ENCODE measurements at regions not wholly inside any gene's neighbourhood (a gene's known extent, or its start where the extent isn't known, plus 50 kb on each side); places are given as distances from the start of the nearest gene placed in this dataset.

- H3K4me3 ChIP-seq (ENCODE audit: control insufficient read depth, low read depth, low read length): no peak overlapping the region
These were observed 120.3 kb upstream of the DSEL start for GRCh38 chr18:67636597-67637385.

GRCh38 chr18:67634631-67635338, 118.3 kb upstream of the DSEL start:
- no peak for TF ChIP-seq CTCF (conservative IDR thresholded peaks at IDR 0.05; ENCODE audit: control insufficient read depth, insufficient read depth, low read depth, low read length)
- no peak overlapping the region for H3K4me3 ChIP-seq (ENCODE audit: control insufficient read depth, low read depth, low read length)
- DNase-seq (ENCODE audit: low read depth): no peak

More at GRCh38 chr18:67636597-67637385, 120.3 kb upstream of the DSEL start:
- TF ChIP-seq CTCF (conservative IDR thresholded peaks at IDR 0.05; ENCODE audit: control insufficient read depth, insufficient read depth, low read depth, low read length): no peak
- DNase-seq (ENCODE audit: low read depth): no peak

GRCh38 chr18:67633939-67634338, 117.4 kb upstream of the DSEL start:
- DNase-seq (ENCODE audit: low read depth): no peak
- no peak for TF ChIP-seq CTCF (conservative IDR thresholded peaks at IDR 0.05; ENCODE audit: control insufficient read depth, insufficient read depth, low read depth, low read length)
- no peak overlapping the region for H3K4me3 ChIP-seq (ENCODE audit: control insufficient read depth, low read depth, low read length)

- H3K4me3 ChIP-seq (ENCODE audit: control insufficient read depth, low read depth, low read length): no peak overlapping the region
- no peak for TF ChIP-seq CTCF (conservative IDR thresholded peaks at IDR 0.05; ENCODE audit: control insufficient read depth, insufficient read depth, low read depth, low read length)
- DNase-seq (ENCODE audit: low read depth): no peak
These were observed 105.4 kb upstream of the DSEL start for GRCh38 chr18:67621906-67622305.

- TF ChIP-seq CTCF (conservative IDR thresholded peaks at IDR 0.05; ENCODE audit: control insufficient read depth, insufficient read depth, low read depth, low read length): no peak
- no peak overlapping the region for H3K4me3 ChIP-seq (ENCODE audit: control insufficient read depth, low read depth, low read length)
- DNase-seq (ENCODE audit: low read depth): no peak
These were observed 104.7 kb upstream of the DSEL start for GRCh38 chr18:67621049-67621713.

GRCh38 chr18:67618061-67618460, 101.5 kb upstream of the DSEL start:
- H3K4me3 ChIP-seq (ENCODE audit: control insufficient read depth, low read depth, low read length): no peak overlapping the region
- no peak for TF ChIP-seq CTCF (conservative IDR thresholded peaks at IDR 0.05; ENCODE audit: control insufficient read depth, insufficient read depth, low read depth, low read length)
- no peak for DNase-seq (ENCODE audit: low read depth)
